Ammon's horn (tissue), 1 donor: ENCODE measurements at regions not wholly inside any gene's neighbourhood (a gene's known extent, or its start where the extent isn't known, plus 50 kb on each side); places are given as distances from the start of the nearest gene placed in this dataset.

Experiments used
- DNase-seq: peaks from one replicate; pipeline ENCODE4 v3.0.0-alpha.2; 2016; ENCODE audit warnings: low spot score

GRCh38 chr20:58065508-58066361 lies 162.7 kb downstream of the ANKRD60 start:
- DNase-seq = no peak

GRCh38 chr20:58064411-58065010 lies 163.9 kb downstream of the ANKRD60 start:
- DNase-seq = no peak

GRCh38 chr20:58059260-58059544 lies 169.3 kb downstream of the ANKRD60 start:
- DNase-seq = no peak

- no peak for DNase-seq
These were observed 169.8 kb downstream of the ANKRD60 start for GRCh38 chr20:58058421-58059259.

- no peak for DNase-seq
These were observed 171.3 kb downstream of the ANKRD60 start for GRCh38 chr20:58056921-58057686.

- DNase-seq = no peak
These were observed 172.3 kb downstream of the ANKRD60 start for GRCh38 chr20:58056021-58056591.

GRCh38 chr20:58054780-58055373 lies 173.6 kb downstream of the ANKRD60 start:
- DNase-seq = peak; percentile 70

GRCh38 chr20:58054082-58054779 lies 174.2 kb downstream of the ANKRD60 start:
- DNase-seq = no peak

GRCh38 chr20:58053391-58054055 lies 174.9 kb downstream of the ANKRD60 start:
- DNase-seq = no peak

GRCh38 chr20:58051367-58051766 lies 177.1 kb downstream of the ANKRD60 start:
- DNase-seq = no peak

- peak; percentile 20 for DNase-seq
These were observed 180.3 kb downstream of the ANKRD60 start for GRCh38 chr20:58048096-58048702.

- DNase-seq = no peak
These were observed 182.1 kb downstream of the ANKRD60 start for GRCh38 chr20:58046311-58046710.

GRCh38 chr20:58045579-58045978 lies 182.9 kb downstream of the ANKRD60 start:
- no peak for DNase-seq

- no peak for DNase-seq
These were observed 183.4 kb downstream of the ANKRD60 start for GRCh38 chr20:58044931-58045555.

GRCh38 chr20:58044286-58044685 lies 184.2 kb downstream of the ANKRD60 start:
- DNase-seq = no peak

- DNase-seq = no peak
These were observed 185.0 kb downstream of the ANKRD60 start for GRCh38 chr20:58043236-58044140.

GRCh38 chr20:58042591-58042990 lies 185.9 kb downstream of the ANKRD60 start:
- no peak for DNase-seq
